Sigmoid colon (tissue), 6 donors: ENCODE measurements at regions not wholly inside any gene's neighbourhood (a gene's known extent, or its start where the extent isn't known, plus 50 kb on each side); places are given as distances from the start of the nearest gene placed in this dataset.

ENCODE experiments used
- DNase-seq: peaks from one replicate; pipeline ENCODE4 v3.0.0-alpha.2; 2019
- H3K27ac ChIP-seq, 4 donors: fragments of 200-600 bp; sonication (generic); one replicate each; pipeline ENCODE4 v1.5.1; 2016 to 2019; ENCODE audit warnings: mild to moderate bottlenecking in 1 of 4
- H3K27me3 ChIP-seq, 3 donors: fragments of 200-600 bp; sonication (generic); one replicate each; pipeline ENCODE4 v1.5.1; 2019; ENCODE audit warnings: mild to moderate bottlenecking in 1 of 3
- H3K36me3 ChIP-seq, 4 donors: fragments of 200-600 bp; sonication (generic); one replicate each; pipeline ENCODE4 v1.5.1; 2016 to 2019
- H3K4me1 ChIP-seq, 4 donors: fragments of 200-600 bp; sonication (generic); one replicate each; pipeline ENCODE4 v1.5.1; 2017 to 2019
- H3K4me3 ChIP-seq, 4 donors: fragments of 200-600 bp; sonication (generic); one replicate each; pipeline ENCODE4 v1.5.1; 2017 to 2019; ENCODE audit warnings: mild to moderate bottlenecking in 2 of 4, moderate library complexity in 1 of 4
- H3K9me3 ChIP-seq, 4 donors: fragments of 200-600 bp in 3 of 4; sonication (generic) in 3 of 4; one replicate each; pipeline versions ENCODE4 v1.5.1 to v1.6.1; 2013 to 2019
- CTCF ChIP-seq, 4 experiments: fragments of 450-650 bp in 3 of 4; fragments of 200-600 bp in 1 of 4; IDR thresholded peaks; one replicate each; pipeline ENCODE4 v1.5.1; 2016 to 2019; ENCODE audit warnings: antibody characterized with exemption in 4 of 4, mild to moderate bottlenecking in 3 of 4, moderate library complexity in 2 of 4
- EP300 ChIP-seq, 4 donors: sonication (generic); formaldehyde crosslinking; IDR thresholded peaks; one replicate each; pipeline ENCODE4 v1.6.1; 2017; ENCODE audit warnings: antibody characterized with exemption in 4 of 4
- POLR2A ChIP-seq, 2 donors: fragments of 450-650 bp; IDR thresholded peaks; one replicate each; pipeline ENCODE4 v1.6.1; 2016; ENCODE audit warnings: antibody characterized with exemption in 2 of 2, mild to moderate bottlenecking in 2 of 2, moderate library complexity in 2 of 2
- POLR2AphosphoS5 ChIP-seq, 4 donors: sonication (generic); formaldehyde crosslinking; IDR thresholded peaks; one replicate each; pipeline ENCODE4 v1.6.1; 2017; ENCODE audit warnings: antibody characterized with exemption in 4 of 4
- WGBS, 2 donors: extraction: QIAGEN DNeasy Blood & Tissue Kit; methylation state at CpG; one replicate each; pipeline ENCODE4 v1.1.7; 2013; 5-methylcytosine and 5-hydroxymethylcytosine counted together
- intact Hi-C: fragments of 100-400 bp; cut with DNase I; formaldehyde crosslinking; loops from one replicate; pipeline ENCODE4 v1.15.1; 2023
- donor health status: healthy with polysubstance abuse.
- donor health status: healthy.

- DNase-seq: no peak
- intact Hi-C loops: no loop called here
- 85 to 86% methylated on average over 6 of the region's 6 CpGs for WGBS, 2 donors
- no peak overlapping the region for H3K27ac ChIP-seq
- H3K9me3 ChIP-seq: peaks cover 0 to 3% (median 0%) of the 10 kb centered on the region in 4 donors
- H3K4me3 ChIP-seq: no peak overlapping the region
- TF ChIP-seq POLR2AphosphoS5 (IDR thresholded peaks at IDR 0.05) (no peak), CTCF (IDR thresholded peaks at IDR 0.05) (no peak), EP300 (IDR thresholded peaks at IDR 0.05) (no peak), POLR2A (IDR thresholded peaks at IDR 0.05) (no peak)
- no peaks in the 10 kb centered on the region for H3K27me3 ChIP-seq
- H3K36me3 ChIP-seq: no peaks in the 10 kb centered on the region
- H3K4me1 ChIP-seq: no peaks in the 10 kb centered on the region
These were observed 199.0 kb downstream of the BCL11B start for GRCh38 chr14:99072956-99073355.

GRCh38 chr14:99073431-99073830, 198.6 kb downstream of the BCL11B start:
- no peak overlapping the region for H3K27ac ChIP-seq
- H3K36me3 ChIP-seq: no peaks in the 10 kb centered on the region
- no peaks in the 10 kb centered on the region for H3K4me1 ChIP-seq
- TF ChIP-seq EP300 (IDR thresholded peaks at IDR 0.05) (no peak), POLR2A (IDR thresholded peaks at IDR 0.05) (no peak), POLR2AphosphoS5 (IDR thresholded peaks at IDR 0.05) (no peak), CTCF (IDR thresholded peaks at IDR 0.05) (no peak)
- WGBS, 2 donors: 70 to 81% methylated on average over 6 of the region's 6 CpGs
- no peaks in the 10 kb centered on the region for H3K27me3 ChIP-seq
- no peak for DNase-seq
- H3K9me3 ChIP-seq: peaks cover 0 to 3% (median 0%) of the 10 kb centered on the region in 4 donors
- intact Hi-C loops: no loop called here
- no peak overlapping the region for H3K4me3 ChIP-seq

- WGBS, 2 donors: 82 to 87% methylated on average over 11 of the region's 11 CpGs
- peaks cover 0 to 6% (median 0%) of the 10 kb centered on the region in 4 donors for H3K9me3 ChIP-seq
- no peak for DNase-seq
These were observed 196.9 kb downstream of the BCL11B start for GRCh38 chr14:99075061-99075460.

GRCh38 chr14:99075771-99076375, 196.1 kb downstream of the BCL11B start:
- no peaks in the 10 kb centered on the region for H3K27me3 ChIP-seq
- no peak overlapping the region for H3K27ac ChIP-seq
- no peaks in the 10 kb centered on the region for H3K4me1 ChIP-seq
- peaks cover 0 to 14% (median 1%) of the 10 kb centered on the region in 4 donors for H3K9me3 ChIP-seq
- no peak for TF ChIP-seq EP300 (IDR thresholded peaks at IDR 0.05)
- TF ChIP-seq POLR2A (IDR thresholded peaks at IDR 0.05): no peak
- no peak for TF ChIP-seq CTCF (IDR thresholded peaks at IDR 0.05)
- no peak for TF ChIP-seq POLR2AphosphoS5 (IDR thresholded peaks at IDR 0.05)
- no peaks in the 10 kb centered on the region for H3K36me3 ChIP-seq
- intact Hi-C loops: no loop called here
- H3K4me3 ChIP-seq: no peak overlapping the region
- no peak for DNase-seq
- 70 to 79% methylated on average over 5 of the region's 5 CpGs for WGBS, 2 donors

More at GRCh38 chr14:99075061-99075460, 196.9 kb downstream of the BCL11B start:
- intact Hi-C loops: no loop called here
- no peak overlapping the region for H3K4me3 ChIP-seq
- no peaks in the 10 kb centered on the region for H3K4me1 ChIP-seq
- TF ChIP-seq POLR2AphosphoS5 (IDR thresholded peaks at IDR 0.05) (no peak), CTCF (IDR thresholded peaks at IDR 0.05) (no peak), EP300 (IDR thresholded peaks at IDR 0.05) (no peak), POLR2A (IDR thresholded peaks at IDR 0.05) (no peak)
- H3K27ac ChIP-seq: no peak overlapping the region
- H3K27me3 ChIP-seq: no peaks in the 10 kb centered on the region
- no peaks in the 10 kb centered on the region for H3K36me3 ChIP-seq
